GM23248 (cell line): ENCODE measurements at regions not wholly inside any gene's neighbourhood (a gene's known extent, or its start where the extent isn't known, plus 50 kb on each side); places are given as distances from the start of the nearest gene placed in this dataset.
A peak's percentile ranks its signal among the peaks of the same experiment; 100 is the strongest.

Source experiments
- DNase-seq: peaks from one replicate; pipeline ENCODE4 v3.0.0-alpha.2; 2015
- H2AFZ ChIP-seq: fragments of 200-600 bp; sonication (generic); 2 replicates; pipeline ENCODE4 v1.6.1; 2016; ENCODE audit warnings: antibody characterized with exemption
- H3F3A ChIP-seq: fragments of 200-600 bp; sonication (generic); 2 replicates; pipeline ENCODE4 v1.6.1; 2016; ENCODE audit warnings: mild to moderate bottlenecking, antibody characterized with exemption, mixed run types; ENCODE audit not compliant: insufficient read depth
- H3K27ac ChIP-seq: fragments of 200-600 bp; sonication (generic); 2 replicates; pipeline ENCODE4 v1.5.1; 2016; ENCODE audit warnings: mild to moderate bottlenecking
- H3K27me3 ChIP-seq: fragments of 200-600 bp; sonication (generic); replicated peaks from 2 replicates; pipeline ENCODE4 v1.6.1; 2016; ENCODE audit warnings: mild to moderate bottlenecking; ENCODE audit not compliant: insufficient read depth
- H3K36me3 ChIP-seq: fragments of 200-600 bp; sonication (generic); 2 replicates; pipeline ENCODE4 v1.6.1; 2016; ENCODE audit warnings: low read depth, mild to moderate bottlenecking
- H3K4me1 ChIP-seq: fragments of 200-600 bp; sonication (generic); 2 replicates; pipeline ENCODE4 v1.6.1; 2016; ENCODE audit warnings: mild to moderate bottlenecking; ENCODE audit not compliant: insufficient read depth
- H3K4me2 ChIP-seq: fragments of 200-600 bp; sonication (generic); one replicate; pipeline ENCODE4 v1.6.1; 2016; ENCODE audit warnings: mild to moderate bottlenecking; ENCODE audit not compliant: unreplicated experiment
- H3K4me3 ChIP-seq: fragments of 200-600 bp; sonication (generic); 2 replicates; pipeline ENCODE4 v1.5.1; 2016; ENCODE audit warnings: mild to moderate bottlenecking
- H3K79me2 ChIP-seq: fragments of 200-600 bp; sonication (generic); 2 replicates; pipeline ENCODE4 v1.6.1; 2016; ENCODE audit warnings: mild to moderate bottlenecking; ENCODE audit not compliant: insufficient read depth
- H3K9ac ChIP-seq: fragments of 200-600 bp; sonication (generic); 2 replicates; pipeline ENCODE4 v1.6.1; 2016; ENCODE audit warnings: mild to moderate bottlenecking
- H3K9me2 ChIP-seq: fragments of 200-600 bp; sonication (generic); 2 replicates; pipeline ENCODE4 v1.6.1; 2016; ENCODE audit warnings: mixed run types, mild to moderate bottlenecking, moderate library complexity; ENCODE audit not compliant: insufficient read depth
- H3K9me3 ChIP-seq: fragments of 200-600 bp; sonication (generic); one replicate; pipeline ENCODE4 v1.6.1; 2017; ENCODE audit warnings: low read depth
- H4K20me1 ChIP-seq: fragments of 200-600 bp; sonication (generic); 2 replicates; pipeline ENCODE4 v1.6.0; 2016; ENCODE audit not compliant: insufficient read depth
- EZH2 ChIP-seq: fragments of 200-600 bp; sonication (generic); IDR thresholded peaks from 2 replicates; pipeline ENCODE4 v1.6.1; 2018; ENCODE audit warnings: antibody characterized with exemption, mild to moderate bottlenecking; ENCODE audit not compliant: insufficient read depth, poor library complexity, severe bottlenecking
- EZH2phosphoT487 ChIP-seq: fragments of 200-600 bp; sonication (generic); IDR thresholded peaks from 2 replicates; pipeline ENCODE4 v1.6.1; 2018; ENCODE audit warnings: antibody characterized with exemption, moderate library complexity, mild to moderate bottlenecking, low read depth; ENCODE audit not compliant: insufficient read depth
- WGBS, 2 experiments: methylation state at CpG; one replicate each; pipeline ENCODE4 v1.1.6; 2015 to 2017; ENCODE audit warnings: low lambda C conversion rate in 2 of 2, low coverage in 1 of 2; ENCODE audit errors: missing lambda C conversion rate in 2 of 2; 5-methylcytosine and 5-hydroxymethylcytosine counted together
- in situ Hi-C: fragments of 300-500 bp; cut with MboI; formaldehyde crosslinking; loops from 2 replicates; pipeline ENCODE4 v1.15.0; 2020

- in situ Hi-C loops: no loop called here
- 98 to 100% methylated on average over 5 to 6 of the region's 6 CpGs for WGBS, 2 experiments
These were observed 67.8 kb downstream of the EFNB1 start for GRCh38 chrX:68896581-68896980.

GRCh38 chrX:68895778-68896177 lies 67.0 kb downstream of the EFNB1 start:
- no peaks in the 10 kb centered on the region for H4K20me1 ChIP-seq
- no peaks in the 10 kb centered on the region for H3K36me3 ChIP-seq
- H3K9me2 ChIP-seq: no peaks in the 10 kb centered on the region
- H3K4me3 ChIP-seq: no peak overlapping the region
- H3F3A ChIP-seq: no peaks in the 10 kb centered on the region
- no peaks in the 10 kb centered on the region for H3K27me3 ChIP-seq
- H3K9me3 ChIP-seq: no peaks in the 10 kb centered on the region
- 77 to 84% methylated on average over 3 to 5 of the region's 5 CpGs for WGBS, 2 experiments
- H3K9ac ChIP-seq: no peak overlapping the region
- H3K4me1 ChIP-seq: no peaks in the 10 kb centered on the region
- DNase-seq: no peak
- no peak overlapping the region for H2AFZ ChIP-seq
- no peak for TF ChIP-seq EZH2
- TF ChIP-seq EZH2phosphoT487: no peak
- in situ Hi-C loops: no loop called here
- H3K27ac ChIP-seq: no peak overlapping the region
- no peak overlapping the region for H3K4me2 ChIP-seq
- H3K79me2 ChIP-seq: no peaks in the 10 kb centered on the region

More at GRCh38 chrX:68896581-68896980, 67.8 kb downstream of the EFNB1 start:
- no peak for TF ChIP-seq EZH2
- no peak for TF ChIP-seq EZH2phosphoT487
- no peaks in the 10 kb centered on the region for H4K20me1 ChIP-seq
- H3F3A ChIP-seq: no peaks in the 10 kb centered on the region
- H3K79me2 ChIP-seq: no peaks in the 10 kb centered on the region
- DNase-seq: no peak
- H3K27ac ChIP-seq: no peak overlapping the region
- no peak overlapping the region for H2AFZ ChIP-seq
- H3K27me3 ChIP-seq: no peaks in the 10 kb centered on the region
- no peak overlapping the region for H3K9ac ChIP-seq
- H3K9me2 ChIP-seq: no peaks in the 10 kb centered on the region
- no peak overlapping the region for H3K4me3 ChIP-seq
- H3K36me3 ChIP-seq: no peaks in the 10 kb centered on the region
- H3K4me1 ChIP-seq: no peaks in the 10 kb centered on the region
- H3K4me2 ChIP-seq: no peak overlapping the region
- no peaks in the 10 kb centered on the region for H3K9me3 ChIP-seq

GRCh38 chrX:68895341-68895755 lies 66.5 kb downstream of the EFNB1 start:
- H3K9ac ChIP-seq: no peak overlapping the region
- no peak overlapping the region for H3K4me3 ChIP-seq
- H3K4me1 ChIP-seq: no peaks in the 10 kb centered on the region
- peak; percentile 18 for DNase-seq
- 63% methylated on average over 4 of the region's 4 CpGs; no CpG with 5 or more reads in 1 of the 2 experiments for WGBS, 2 experiments
- no peaks in the 10 kb centered on the region for H4K20me1 ChIP-seq
- H3K4me2 ChIP-seq: no peak overlapping the region
- no peaks in the 10 kb centered on the region for H3F3A ChIP-seq
- H3K27me3 ChIP-seq: no peaks in the 10 kb centered on the region
- H3K9me3 ChIP-seq: no peaks in the 10 kb centered on the region
- H3K9me2 ChIP-seq: no peaks in the 10 kb centered on the region
- TF ChIP-seq EZH2phosphoT487 (no peak), EZH2 (no peak)
- no peak overlapping the region for H3K27ac ChIP-seq
- in situ Hi-C loops: no loop called here
- H3K79me2 ChIP-seq: no peaks in the 10 kb centered on the region
- no peak overlapping the region for H2AFZ ChIP-seq
- no peaks in the 10 kb centered on the region for H3K36me3 ChIP-seq

GRCh38 chrX:68894513-68895340 lies 65.9 kb downstream of the EFNB1 start:
- H3K4me1 ChIP-seq: no peaks in the 10 kb centered on the region
- peak overlapping the region; percentile 34; the same call in 1 of the 2 replicates for H3K4me3 ChIP-seq
- H3K27ac ChIP-seq: no peak overlapping the region
- H3F3A ChIP-seq: no peaks in the 10 kb centered on the region
- H3K9me3 ChIP-seq: no peaks in the 10 kb centered on the region
- in situ Hi-C loops: no loop called here
- H2AFZ ChIP-seq: peak overlapping the region; percentile 90
- H3K9ac ChIP-seq: peak overlapping the region; percentile 60
- no peaks in the 10 kb centered on the region for H3K9me2 ChIP-seq
- no peaks in the 10 kb centered on the region for H3K27me3 ChIP-seq
- no peak for TF ChIP-seq EZH2
- TF ChIP-seq EZH2phosphoT487: no peak
- DNase-seq: peak; percentile 61
- peak overlapping the region; percentile 48 for H3K4me2 ChIP-seq
- no peaks in the 10 kb centered on the region for H3K36me3 ChIP-seq
- no peaks in the 10 kb centered on the region for H3K79me2 ChIP-seq
- 3 to 39% methylated on average over 21 to 33 of the region's 49 CpGs for WGBS, 2 experiments
- H4K20me1 ChIP-seq: no peaks in the 10 kb centered on the region
